ENCODE measurements at regions not wholly inside any gene's neighbourhood (a gene's known extent, or its start where the extent isn't known, plus 50 kb on each side); places are given as distances from the start of the nearest gene placed in this dataset.

GRCh38 chr9:38234479-38235170 is 157.9 kb upstream of the ALDH1B1 start:
- H3K4me3 Mint-ChIP-seq (ENCODE audit: low read depth), result no peak overlapping the region
- no peak for DNase-seq (ENCODE audit: low spot score)
- H3K36me3 Mint-ChIP-seq (ENCODE audit: low read depth), result no peaks in the 10 kb centered on the region
- peaks cover 2% of the 10 kb centered on the region for H3K27me3 Mint-ChIP-seq (ENCODE audit: low read depth)
- intact Hi-C loops (cut with micrococcal nuclease), result no loop called here
- no peaks in the 10 kb centered on the region for H3K9me3 Mint-ChIP-seq
- no peak overlapping the region for H3K27ac Mint-ChIP-seq
- H3K4me1 Mint-ChIP-seq (ENCODE audit: low read depth), result no peaks in the 10 kb centered on the region

- Mint-ChIP-seq H3K4me1 (ENCODE audit: low read depth) (no peaks in the 10 kb centered on the region), H3K27me3 (ENCODE audit: low read depth) (peaks cover 4% of the 10 kb centered on the region), H3K4me3 (ENCODE audit: low read depth) (no peak overlapping the region), H3K27ac (no peak overlapping the region), H3K36me3 (ENCODE audit: low read depth) (no peaks in the 10 kb centered on the region), H3K9me3 (no peaks in the 10 kb centered on the region)
- no peak for DNase-seq (ENCODE audit: low spot score)
- intact Hi-C loops (cut with micrococcal nuclease), result no loop called here
Observed at GRCh38 chr9:38233796-38234355, 158.6 kb upstream of the ALDH1B1 start.

GRCh38 chr9:38233343-38233742 is 159.2 kb upstream of the ALDH1B1 start:
- intact Hi-C loops (cut with micrococcal nuclease), result no loop called here
- Mint-ChIP-seq H3K4me1 (ENCODE audit: low read depth) (peaks cover 1% of the 10 kb centered on the region), H3K4me3 (ENCODE audit: low read depth) (no peak overlapping the region), H3K36me3 (ENCODE audit: low read depth) (no peaks in the 10 kb centered on the region), H3K9me3 (no peaks in the 10 kb centered on the region), H3K27me3 (ENCODE audit: low read depth) (peaks cover 4% of the 10 kb centered on the region), H3K27ac (no peak overlapping the region)
- DNase-seq (ENCODE audit: low spot score), result no peak

GRCh38 chr9:38232895-38233294 is 159.6 kb upstream of the ALDH1B1 start:
- Mint-ChIP-seq H3K9me3 (no peaks in the 10 kb centered on the region), H3K36me3 (ENCODE audit: low read depth) (no peaks in the 10 kb centered on the region), H3K4me3 (ENCODE audit: low read depth) (no peak overlapping the region), H3K27me3 (ENCODE audit: low read depth) (peaks cover 4% of the 10 kb centered on the region), H3K27ac (no peak overlapping the region), H3K4me1 (ENCODE audit: low read depth) (peaks cover 2% of the 10 kb centered on the region)
- intact Hi-C loops (cut with micrococcal nuclease), result no loop called here
- no peak for DNase-seq (ENCODE audit: low spot score)

GRCh38 chr9:38229504-38230155 is 160.6 kb upstream of the SHB start:
- Mint-ChIP-seq H3K36me3 (ENCODE audit: low read depth) (no peaks in the 10 kb centered on the region), H3K4me1 (ENCODE audit: low read depth) (peaks cover 14% of the 10 kb centered on the region), H3K4me3 (ENCODE audit: low read depth) (no peak overlapping the region), H3K27me3 (ENCODE audit: low read depth) (peaks cover 4% of the 10 kb centered on the region), H3K27ac (no peak overlapping the region), H3K9me3 (no peaks in the 10 kb centered on the region)
- no peak for DNase-seq (ENCODE audit: low spot score)
- intact Hi-C loops (cut with micrococcal nuclease), result no loop called here

- Mint-ChIP-seq H3K27me3 (ENCODE audit: low read depth) (peaks cover 4% of the 10 kb centered on the region), H3K36me3 (ENCODE audit: low read depth) (no peaks in the 10 kb centered on the region), H3K4me1 (ENCODE audit: low read depth) (peaks cover 14% of the 10 kb centered on the region), H3K4me3 (ENCODE audit: low read depth) (no peak overlapping the region), H3K9me3 (no peaks in the 10 kb centered on the region), H3K27ac (no peak overlapping the region)
- intact Hi-C loops (cut with micrococcal nuclease), result no loop called here
- no peak for DNase-seq (ENCODE audit: low spot score)
Observed at GRCh38 chr9:38229104-38229500, 160.1 kb upstream of the SHB start.

- Mint-ChIP-seq H3K9me3 (no peaks in the 10 kb centered on the region), H3K36me3 (ENCODE audit: low read depth) (no peaks in the 10 kb centered on the region), H3K27ac (no peak overlapping the region), H3K4me3 (ENCODE audit: low read depth) (no peak overlapping the region), H3K4me1 (ENCODE audit: low read depth) (peaks cover 14% of the 10 kb centered on the region), H3K27me3 (ENCODE audit: low read depth) (peaks cover 4% of the 10 kb centered on the region)
- no peak for DNase-seq (ENCODE audit: low spot score)
- intact Hi-C loops (cut with micrococcal nuclease), result no loop called here
Observed at GRCh38 chr9:38228331-38229103, 159.5 kb upstream of the SHB start.

GRCh38 chr9:38227656-38228055 is 158.6 kb upstream of the SHB start:
- intact Hi-C loops (cut with micrococcal nuclease), result no loop called here
- Mint-ChIP-seq H3K4me1 (ENCODE audit: low read depth) (peaks cover 14% of the 10 kb centered on the region), H3K27me3 (ENCODE audit: low read depth) (peaks cover 4% of the 10 kb centered on the region), H3K27ac (no peak overlapping the region), H3K4me3 (ENCODE audit: low read depth) (no peak overlapping the region), H3K36me3 (ENCODE audit: low read depth) (no peaks in the 10 kb centered on the region), H3K9me3 (no peaks in the 10 kb centered on the region)
- no peak for DNase-seq (ENCODE audit: low spot score)

GRCh38 chr9:38227061-38227540 is 158.1 kb upstream of the SHB start:
- no peak overlapping the region for H3K4me3 Mint-ChIP-seq (ENCODE audit: low read depth)
- peaks cover 4% of the 10 kb centered on the region for H3K27me3 Mint-ChIP-seq (ENCODE audit: low read depth)
- H3K36me3 Mint-ChIP-seq (ENCODE audit: low read depth), result no peaks in the 10 kb centered on the region
- H3K9me3 Mint-ChIP-seq, result no peaks in the 10 kb centered on the region
- DNase-seq (ENCODE audit: low spot score), result peak; percentile 46
- H3K27ac Mint-ChIP-seq, result no peak overlapping the region
- intact Hi-C loops (cut with micrococcal nuclease), result no loop called here
- H3K4me1 Mint-ChIP-seq (ENCODE audit: low read depth), result peaks cover 14% of the 10 kb centered on the region

GRCh38 chr9:38226491-38226951 is 157.5 kb upstream of the SHB start:
- Mint-ChIP-seq H3K4me3 (ENCODE audit: low read depth) (peak overlapping the region; percentile 55), H3K27ac (peak overlapping the region; percentile 43), H3K9me3 (no peaks in the 10 kb centered on the region), H3K36me3 (ENCODE audit: low read depth) (no peaks in the 10 kb centered on the region), H3K27me3 (ENCODE audit: low read depth) (peaks cover 4% of the 10 kb centered on the region), H3K4me1 (ENCODE audit: low read depth) (peaks cover 14% of the 10 kb centered on the region)
- intact Hi-C loops (cut with micrococcal nuclease), result no loop called here
- no peak for DNase-seq (ENCODE audit: low spot score)

- intact Hi-C loops (cut with micrococcal nuclease), result no loop called here
- Mint-ChIP-seq H3K27ac (no peak overlapping the region), H3K9me3 (no peaks in the 10 kb centered on the region), H3K36me3 (ENCODE audit: low read depth) (no peaks in the 10 kb centered on the region), H3K4me3 (ENCODE audit: low read depth) (no peak overlapping the region), H3K4me1 (ENCODE audit: low read depth) (peaks cover 14% of the 10 kb centered on the region), H3K27me3 (ENCODE audit: low read depth) (peaks cover 4% of the 10 kb centered on the region)
- DNase-seq (ENCODE audit: low spot score), result no peak
Observed at GRCh38 chr9:38224941-38225340, 155.9 kb upstream of the SHB start.

GRCh38 chr9:38216572-38216971 is 147.5 kb upstream of the SHB start:
- H3K4me3 Mint-ChIP-seq (ENCODE audit: low read depth), result no peak overlapping the region
- intact Hi-C loops (cut with micrococcal nuclease), result no loop called here
- no peak overlapping the region for H3K27ac Mint-ChIP-seq
- no peaks in the 10 kb centered on the region for H3K36me3 Mint-ChIP-seq (ENCODE audit: low read depth)
- no peaks in the 10 kb centered on the region for H3K9me3 Mint-ChIP-seq
- H3K27me3 Mint-ChIP-seq (ENCODE audit: low read depth), result peaks cover 5% of the 10 kb centered on the region
- no peaks in the 10 kb centered on the region for H3K4me1 Mint-ChIP-seq (ENCODE audit: low read depth)
- no peak for DNase-seq (ENCODE audit: low spot score)

Data from activated T-helper 2 cell treated with anti-CD3 and anti-CD28 coated beads, Interferon-gamma antibody, Interleukin-2, Interleukin-4, amounts not matched to agents 10 μg/mL and 5 μg/mL and 100 μg/mL, durations not matched to agents 14 hours and 24 hours and 36 hours (primary cell).